ENCODE measurements at regions not wholly inside any gene's neighbourhood (a gene's known extent, or its start where the extent isn't known, plus 50 kb on each side); places are given as distances from the start of the nearest gene placed in this dataset.

DNA sequence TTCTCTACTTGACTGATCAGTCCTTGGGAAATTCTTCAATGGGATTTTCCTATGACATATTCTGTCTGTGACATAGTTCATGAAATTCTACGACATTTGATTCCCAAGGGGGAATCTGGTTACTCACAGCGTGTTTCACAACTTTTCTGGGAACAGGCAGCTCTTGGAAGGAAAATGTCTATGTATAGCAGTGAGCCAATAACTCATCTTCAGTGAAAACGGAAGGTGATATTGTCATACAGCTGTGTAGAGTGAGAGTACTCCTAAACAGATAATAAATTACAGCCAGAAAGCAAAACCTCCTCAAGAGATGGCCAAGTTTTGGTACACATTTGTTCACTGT is 91.4 kb downstream of the C9orf152 start:
- TF ChIP-seq, protein P1, sequence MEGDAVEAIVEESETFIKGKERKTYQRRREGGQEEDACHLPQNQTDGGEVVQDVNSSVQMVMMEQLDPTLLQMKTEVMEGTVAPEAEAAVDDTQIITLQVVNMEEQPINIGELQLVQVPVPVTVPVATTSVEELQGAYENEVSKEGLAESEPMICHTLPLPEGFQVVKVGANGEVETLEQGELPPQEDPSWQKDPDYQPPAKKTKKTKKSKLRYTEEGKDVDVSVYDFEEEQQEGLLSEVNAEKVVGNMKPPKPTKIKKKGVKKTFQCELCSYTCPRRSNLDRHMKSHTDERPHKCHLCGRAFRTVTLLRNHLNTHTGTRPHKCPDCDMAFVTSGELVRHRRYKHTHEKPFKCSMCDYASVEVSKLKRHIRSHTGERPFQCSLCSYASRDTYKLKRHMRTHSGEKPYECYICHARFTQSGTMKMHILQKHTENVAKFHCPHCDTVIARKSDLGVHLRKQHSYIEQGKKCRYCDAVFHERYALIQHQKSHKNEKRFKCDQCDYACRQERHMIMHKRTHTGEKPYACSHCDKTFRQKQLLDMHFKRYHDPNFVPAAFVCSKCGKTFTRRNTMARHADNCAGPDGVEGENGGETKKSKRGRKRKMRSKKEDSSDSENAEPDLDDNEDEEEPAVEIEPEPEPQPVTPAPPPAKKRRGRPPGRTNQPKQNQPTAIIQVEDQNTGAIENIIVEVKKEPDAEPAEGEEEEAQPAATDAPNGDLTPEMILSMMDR (IDR thresholded peaks at IDR 0.05; ENCODE audit: borderline replicate concordance, extremely low read depth, low read length, poor library complexity, severe bottlenecking) = no peak
- no peak for TF ChIP-seq EZH2 (IDR thresholded peaks at IDR 0.05; ENCODE audit: borderline replicate concordance, low read depth, low read length, severe bottlenecking)

Data from DND-41 (cell line).